Stimulated activated CD8-positive, alpha-beta memory T cell treated with anti-CD3 and anti-CD28 coated beads, Interleukin-4, amount 100 ng/mL, for 24 hours (primary cell): ENCODE measurements at regions not wholly inside any gene's neighbourhood (a gene's known extent, or its start where the extent isn't known, plus 50 kb on each side); places are given as distances from the start of the nearest gene placed in this dataset.

Experiments used
- DNase-seq: peaks from one replicate; pipeline ENCODE4 v3.0.0-alpha.2; 2020; ENCODE audit warnings: low read depth

DNA sequence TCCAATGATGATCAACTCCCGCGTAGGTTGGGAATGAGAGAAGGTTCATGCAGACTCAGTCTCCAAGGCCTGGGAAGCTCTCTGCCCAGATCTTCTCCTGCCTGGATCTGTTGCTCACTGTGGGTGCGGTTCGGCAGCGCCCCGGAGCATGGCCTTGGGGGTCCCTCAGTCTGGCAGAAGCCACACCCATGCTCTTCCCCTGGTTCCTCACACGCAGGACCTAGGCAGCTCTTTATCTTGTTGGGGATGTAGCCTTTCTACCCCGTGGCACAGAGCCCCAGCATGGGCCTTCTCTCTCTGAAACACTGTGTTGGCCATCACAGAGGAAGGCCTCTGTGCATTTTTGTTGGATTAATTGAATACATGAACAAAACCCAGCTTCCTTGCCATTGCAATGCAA, 1461.6 kb downstream of the BRD1 start:
- DNase-seq: no peak

DNA sequence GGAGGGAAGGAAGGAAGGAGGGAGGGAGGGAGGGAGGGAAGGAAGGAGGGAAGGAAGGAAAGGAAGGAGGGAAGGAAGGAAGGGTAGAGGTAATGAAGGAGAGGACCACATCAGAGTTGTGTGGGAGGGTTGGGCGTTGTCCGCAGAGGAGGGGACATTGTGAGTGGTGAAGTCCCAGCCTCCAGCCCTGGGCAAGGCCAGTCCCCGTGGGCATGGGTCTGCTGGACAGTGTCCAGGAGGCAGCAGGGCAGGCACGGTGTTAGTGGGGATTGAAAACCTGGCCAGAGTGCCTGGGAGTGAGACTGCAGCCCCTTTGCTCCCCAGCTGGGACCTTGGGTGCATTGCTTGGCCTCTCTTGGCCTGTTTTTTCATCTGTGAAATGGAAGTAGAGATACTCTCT, 1462.3 kb downstream of the BRD1 start:
- DNase-seq: no peak

DNA sequence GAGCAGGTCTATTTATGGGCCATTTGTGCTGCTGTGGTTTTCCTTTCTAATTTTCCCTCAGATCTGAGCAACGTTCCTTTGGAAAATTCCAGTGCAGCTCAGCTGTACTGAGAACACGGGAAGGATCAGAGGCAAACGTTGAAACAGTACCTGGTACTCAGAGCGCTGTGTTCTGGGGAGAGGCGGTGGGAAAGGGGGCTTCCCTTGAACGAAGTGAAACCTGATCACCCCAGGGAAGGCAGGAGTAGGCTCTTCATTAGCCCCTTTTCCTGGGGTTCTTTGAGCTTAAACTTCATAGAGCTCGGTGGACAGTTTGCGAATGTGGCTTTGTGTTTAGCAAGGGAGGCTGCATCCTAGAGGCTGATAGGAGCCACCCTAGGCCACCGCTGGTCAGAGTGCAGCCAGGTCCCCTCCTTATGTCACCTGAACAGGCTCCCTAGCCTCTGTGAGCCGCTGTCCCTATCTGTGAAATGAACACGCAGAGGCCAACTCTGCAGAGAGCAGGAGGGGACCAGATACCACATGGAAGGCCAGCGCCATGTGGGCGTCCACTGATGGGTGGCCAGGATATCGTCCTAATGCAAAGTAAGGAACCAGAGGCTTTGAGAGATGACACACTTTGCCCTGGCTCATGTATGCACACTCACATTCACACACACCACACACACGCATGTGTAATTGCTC, 1464.8 kb downstream of the BRD1 start:
- no peak for DNase-seq

DNA sequence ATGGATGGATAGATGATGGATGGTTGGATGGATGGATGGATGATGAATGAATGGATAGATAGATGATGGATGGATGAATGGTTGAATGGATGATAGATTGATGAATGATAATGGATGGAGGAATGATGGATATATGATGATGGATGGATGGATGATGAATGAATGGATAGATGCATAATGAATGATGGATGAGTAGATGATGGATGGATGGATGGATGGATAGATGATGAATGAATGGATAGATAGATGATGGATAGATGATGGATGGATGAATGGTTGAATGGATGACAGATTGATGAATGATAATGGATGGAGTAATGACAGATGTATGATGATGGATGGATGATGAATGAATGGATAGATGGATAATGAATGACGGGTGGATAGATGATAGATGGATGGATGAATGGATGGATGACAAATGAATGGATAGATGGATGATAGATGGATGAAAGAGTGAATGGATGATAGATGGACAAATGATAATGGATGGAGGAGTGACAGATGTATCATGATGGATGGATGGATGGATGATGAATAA, 1466.5 kb downstream of the BRD1 start:
- DNase-seq: no peak

DNA sequence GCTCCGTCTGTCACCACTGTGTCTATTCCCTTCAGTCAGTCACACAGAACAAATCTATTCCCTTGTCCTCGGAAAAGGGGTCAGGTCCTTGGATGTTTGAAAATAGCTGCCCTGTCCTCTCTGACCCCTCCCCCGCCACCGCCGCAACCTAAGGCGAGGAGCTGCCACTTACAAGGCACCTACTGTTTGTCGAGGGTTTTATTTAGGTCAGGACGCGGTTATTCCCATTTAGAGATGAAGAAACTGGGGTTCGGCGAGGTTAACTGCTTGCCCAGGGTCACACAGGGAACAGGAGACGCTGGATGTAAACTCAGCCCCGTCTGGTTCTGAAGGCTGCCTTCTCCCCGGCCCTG, 1468.1 kb downstream of the BRD1 start:
- DNase-seq: no peak

DNA sequence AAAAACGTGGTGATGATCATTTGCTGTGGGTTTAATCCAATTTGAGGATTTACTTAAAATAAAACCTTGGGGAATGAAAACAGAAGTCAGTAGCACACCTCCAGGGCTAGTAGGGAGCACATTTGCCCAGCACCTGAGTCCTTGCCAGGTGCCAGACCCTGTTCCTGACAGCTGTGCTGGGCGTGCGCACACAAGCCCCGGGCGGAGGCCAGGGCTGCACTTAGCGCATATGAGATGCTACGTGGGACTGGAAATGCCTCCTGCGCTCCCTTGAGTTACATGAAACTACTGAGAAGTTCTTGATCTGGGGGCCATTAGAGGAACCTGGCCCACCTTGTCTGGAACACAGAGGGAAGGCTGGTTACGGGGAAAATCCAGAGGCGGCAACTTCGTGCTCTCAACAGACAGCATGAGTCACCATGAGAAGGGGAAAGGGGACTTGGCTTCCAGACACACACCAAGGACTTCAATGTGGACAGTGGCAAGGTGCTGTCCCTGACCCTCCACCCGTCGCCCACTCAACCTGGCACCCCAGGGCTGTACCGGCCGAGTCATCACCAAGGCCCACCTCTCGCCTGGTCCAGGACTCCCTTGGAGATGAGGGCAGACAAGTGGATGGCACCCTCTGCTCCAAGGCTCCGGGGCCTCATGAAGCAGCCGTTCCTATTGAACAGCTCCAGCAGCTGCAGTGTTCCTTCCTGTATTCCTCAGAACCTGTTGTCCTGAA, 1468.6 kb downstream of the BRD1 start:
- DNase-seq: no peak

DNA sequence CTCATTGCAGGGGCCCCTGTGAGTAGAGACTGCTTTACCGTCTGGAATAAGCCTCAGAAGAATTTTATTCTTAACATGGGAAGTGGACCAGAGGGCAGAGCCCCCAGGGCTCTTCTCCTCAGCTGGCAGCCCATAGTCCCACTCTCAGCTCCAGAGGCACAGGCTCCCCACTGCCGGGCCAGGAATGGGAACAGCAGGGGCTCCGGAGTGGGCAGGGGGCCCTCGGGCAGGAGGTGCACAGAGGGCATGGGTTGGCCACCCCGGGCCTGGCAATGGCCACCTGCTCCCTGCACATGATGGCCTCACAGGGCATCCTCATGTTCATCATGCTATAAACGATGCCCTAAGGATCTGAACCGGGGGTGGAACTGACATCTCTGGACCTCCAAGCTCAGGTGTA, 1469.7 kb downstream of the BRD1 start:
- no peak for DNase-seq

DNA sequence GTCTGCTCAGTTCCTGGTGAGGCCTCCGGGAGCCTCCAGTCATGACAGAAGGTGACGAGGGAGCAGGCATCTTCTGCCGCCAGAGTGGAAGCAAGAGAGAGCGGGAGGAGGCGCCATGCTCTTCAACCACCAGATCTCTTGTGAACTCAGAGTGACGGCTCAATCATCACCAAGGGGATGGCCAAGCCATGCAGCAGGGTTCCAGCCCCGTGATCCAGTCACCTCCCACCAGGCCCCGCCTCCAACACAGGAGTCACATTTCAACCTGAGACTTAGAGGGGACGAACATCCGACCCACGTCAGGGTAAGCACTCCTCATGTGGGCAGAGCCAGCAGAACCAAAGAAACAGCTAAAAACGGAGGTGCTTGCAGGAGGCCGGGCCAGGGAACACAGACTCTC, 1470.5 kb downstream of the BRD1 start:
- DNase-seq: no peak

DNA sequence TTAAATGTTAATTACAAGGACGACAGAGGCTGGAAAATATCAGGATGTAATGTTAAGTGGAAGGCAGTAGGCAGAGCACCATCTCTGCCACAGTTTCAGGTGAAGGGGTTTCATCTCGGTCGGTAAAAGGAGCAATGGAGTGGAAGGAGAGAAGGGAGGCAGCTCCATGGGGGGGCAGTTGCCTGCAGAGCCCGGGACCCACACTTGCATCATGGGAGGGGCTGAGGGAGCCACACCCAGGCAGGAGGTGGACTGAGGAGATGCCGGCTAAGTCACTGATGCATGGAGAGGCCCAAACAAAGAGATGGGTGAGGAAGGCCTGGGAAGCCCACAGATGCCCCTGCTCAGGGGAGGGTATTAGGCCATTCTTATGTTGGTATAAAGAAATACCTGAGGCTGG, 1470.9 kb downstream of the BRD1 start:
- DNase-seq: no peak

DNA sequence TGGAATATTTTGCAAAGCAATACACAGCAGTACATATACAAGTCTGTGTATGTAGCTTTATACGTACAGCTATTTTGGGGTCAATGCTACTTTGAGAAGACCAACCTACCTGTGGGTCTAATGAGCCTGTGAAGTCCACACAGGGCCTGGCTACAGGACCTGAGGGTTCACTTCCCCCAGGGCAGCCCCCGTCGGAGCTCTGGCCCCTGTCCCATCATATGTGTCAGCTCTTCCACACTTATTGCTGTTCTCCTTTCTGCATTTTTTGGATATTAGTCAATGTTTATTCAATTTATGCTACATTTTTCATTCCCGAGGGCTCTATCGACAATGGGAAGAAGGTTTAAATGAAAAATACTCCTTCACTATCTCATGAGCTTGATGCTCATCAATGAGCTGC, 1473.6 kb downstream of the BRD1 start:
- DNase-seq: no peak

DNA sequence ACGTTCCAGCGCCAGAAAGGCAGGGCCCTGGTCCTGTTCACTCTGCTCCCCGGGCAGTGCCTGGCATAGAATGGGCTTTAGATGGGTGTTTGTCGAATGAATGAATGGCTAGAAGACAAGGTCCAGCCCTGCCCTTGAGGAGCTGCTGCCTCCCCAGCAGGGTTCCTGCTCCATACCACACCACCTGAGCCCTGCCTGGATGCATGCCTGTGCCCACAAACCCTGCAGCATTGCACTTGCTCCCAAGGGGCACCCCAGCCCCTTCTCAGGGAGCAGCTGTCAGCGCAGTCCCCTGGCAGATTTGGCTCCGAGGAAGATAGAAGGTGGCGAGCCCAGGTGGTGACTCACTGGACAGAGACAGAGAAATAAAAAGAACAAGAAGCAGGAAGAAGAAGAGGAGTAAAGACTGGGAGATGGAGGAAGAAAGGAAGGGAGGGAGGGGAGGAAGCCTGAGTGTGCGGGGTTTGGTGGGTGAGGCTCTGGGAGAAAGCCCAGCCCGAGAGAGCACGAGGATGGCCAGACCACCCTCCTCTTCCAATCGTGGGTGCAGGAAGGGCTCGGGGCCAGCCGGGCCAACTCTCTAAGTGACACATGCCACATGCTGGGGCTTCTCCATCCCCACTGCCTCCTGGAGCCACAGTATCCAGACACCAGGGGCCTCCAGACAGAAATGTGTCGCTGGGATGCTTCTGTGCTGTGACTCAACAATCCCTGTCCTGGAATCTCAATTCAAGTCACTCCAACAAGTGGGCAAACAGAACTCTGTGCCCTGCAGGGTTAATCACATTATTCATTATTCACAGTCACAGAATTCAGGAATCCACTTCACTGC, 1474.3 kb downstream of the BRD1 start:
- DNase-seq: no peak

DNA sequence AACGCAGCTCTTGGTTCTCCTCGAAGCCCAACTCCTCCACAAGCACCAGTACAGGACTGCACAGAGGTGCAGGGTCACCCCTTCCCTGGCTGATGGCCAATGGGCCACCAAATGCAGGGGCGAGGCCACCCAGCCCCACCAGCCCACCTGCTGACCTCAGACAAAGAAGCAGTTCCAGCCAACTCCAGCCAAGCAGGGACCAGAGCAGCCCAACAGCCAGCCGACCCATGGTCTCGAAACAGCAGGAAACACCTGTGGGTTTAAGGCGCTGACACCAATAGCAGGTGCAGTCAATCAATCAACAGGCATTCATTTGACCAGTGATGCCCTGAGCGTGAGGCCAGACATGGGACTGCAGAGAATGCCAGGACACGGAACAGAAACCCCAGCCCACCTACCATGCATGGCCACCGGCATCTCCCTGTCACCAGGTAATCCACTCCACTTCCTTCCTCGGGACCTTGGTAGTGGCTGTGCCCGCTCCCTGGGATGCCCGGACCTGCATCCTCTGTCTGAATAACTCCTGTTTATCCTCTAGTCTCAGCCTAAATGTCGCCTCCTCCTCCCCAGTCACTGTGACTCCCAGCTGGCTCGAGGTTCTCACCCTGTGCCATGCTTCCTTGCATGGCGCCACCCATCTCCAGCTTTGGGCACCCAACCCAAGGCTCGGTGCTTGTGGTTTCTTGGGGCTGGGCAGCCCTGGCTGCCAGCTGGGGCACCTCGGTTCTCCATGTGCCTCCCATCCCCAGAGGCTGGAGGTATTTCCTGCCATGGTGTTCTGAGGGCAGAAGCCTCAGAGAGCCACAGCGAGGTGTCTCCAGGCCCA, 1475.4 kb downstream of the BRD1 start:
- no peak for DNase-seq

DNA sequence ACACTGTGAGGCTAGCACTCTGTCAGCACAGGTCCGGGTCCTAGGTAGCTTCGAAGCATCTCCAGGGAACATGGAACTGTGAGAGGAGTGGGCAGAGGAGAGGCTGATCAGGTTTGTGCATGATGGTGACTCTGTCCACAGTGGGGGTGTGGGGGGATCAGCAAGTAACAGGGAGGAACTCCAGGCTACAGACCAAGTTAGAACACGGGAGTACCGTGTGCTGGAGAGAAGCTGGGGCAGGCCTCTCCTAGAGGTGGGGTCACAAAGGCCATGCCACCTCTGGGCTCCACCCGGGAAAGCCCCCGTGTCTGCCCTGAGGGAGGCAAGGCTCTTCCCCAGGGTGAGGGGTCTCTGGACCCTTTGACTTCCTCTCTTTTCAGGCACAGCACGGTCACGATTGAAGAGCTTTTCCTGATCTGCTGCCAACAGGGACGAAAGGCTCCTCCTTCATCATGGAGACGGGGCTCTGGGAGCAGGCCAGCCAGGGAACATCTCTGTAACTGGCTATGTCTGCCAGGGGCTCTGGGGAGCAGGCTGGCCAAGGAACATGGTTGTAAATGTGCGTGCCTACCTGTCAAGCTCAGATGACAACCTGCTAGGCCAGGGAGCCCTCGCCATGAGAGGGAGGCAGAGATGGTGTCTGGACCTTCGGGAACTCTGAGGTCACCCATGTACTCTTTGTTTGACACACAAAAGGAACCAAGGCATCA, 1476.1 kb downstream of the BRD1 start:
- no peak for DNase-seq

DNA sequence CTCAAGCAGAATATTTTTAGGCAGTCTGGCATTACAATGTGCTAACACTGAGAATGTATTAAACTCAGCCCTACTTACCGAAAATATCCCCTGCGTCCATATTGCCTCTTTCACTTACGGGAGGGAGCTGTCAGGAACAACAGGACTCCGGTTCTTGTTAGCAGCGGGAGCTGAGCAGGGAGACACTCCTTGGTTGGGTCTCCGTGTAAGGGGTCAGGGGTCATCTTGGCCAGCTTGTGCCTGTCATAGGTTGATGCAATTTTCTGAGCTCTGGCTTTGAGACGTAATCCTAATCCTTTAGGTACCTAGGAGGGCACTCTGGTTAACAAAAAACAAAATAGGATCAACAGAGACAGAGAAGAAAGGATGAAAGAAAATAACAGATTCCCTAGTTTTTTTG, 1477.2 kb downstream of the BRD1 start:
- no peak for DNase-seq

DNA sequence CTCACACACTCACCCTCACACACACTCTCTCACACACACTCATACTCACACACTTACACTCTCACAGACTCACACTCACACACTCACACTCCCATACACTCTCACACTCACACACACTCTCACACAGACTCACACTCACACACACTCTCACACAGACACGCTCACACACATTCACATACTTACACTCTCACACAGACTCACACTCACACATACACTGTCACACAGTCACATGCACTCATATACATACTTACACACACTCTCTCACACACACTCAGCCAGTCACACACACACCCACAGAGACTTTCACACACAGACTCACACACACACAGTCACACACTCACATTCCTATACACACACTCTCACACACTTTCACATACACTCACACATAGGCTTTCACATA, 1478.8 kb downstream of the BRD1 start:
- no peak for DNase-seq

DNA sequence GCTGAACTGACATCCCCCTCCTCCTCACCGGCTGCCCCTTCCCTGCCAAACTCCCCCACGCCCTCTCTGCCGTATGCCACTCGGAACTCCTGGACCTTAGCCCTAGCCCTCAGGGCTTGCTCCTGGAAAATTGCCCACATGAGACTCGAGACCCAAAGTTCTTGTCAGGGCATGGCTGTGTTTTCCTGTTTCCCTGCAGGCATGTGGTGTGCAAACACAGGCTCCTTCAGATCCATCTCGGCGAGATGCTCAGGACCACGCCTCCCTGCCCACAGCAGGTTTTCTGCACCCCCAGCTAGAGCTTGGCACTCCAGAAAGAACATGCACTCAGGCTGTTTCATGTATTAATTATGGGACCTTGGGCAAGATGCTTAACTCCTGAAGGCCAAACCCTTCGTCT, 1480.4 kb downstream of the BRD1 start:
- no peak for DNase-seq

DNA sequence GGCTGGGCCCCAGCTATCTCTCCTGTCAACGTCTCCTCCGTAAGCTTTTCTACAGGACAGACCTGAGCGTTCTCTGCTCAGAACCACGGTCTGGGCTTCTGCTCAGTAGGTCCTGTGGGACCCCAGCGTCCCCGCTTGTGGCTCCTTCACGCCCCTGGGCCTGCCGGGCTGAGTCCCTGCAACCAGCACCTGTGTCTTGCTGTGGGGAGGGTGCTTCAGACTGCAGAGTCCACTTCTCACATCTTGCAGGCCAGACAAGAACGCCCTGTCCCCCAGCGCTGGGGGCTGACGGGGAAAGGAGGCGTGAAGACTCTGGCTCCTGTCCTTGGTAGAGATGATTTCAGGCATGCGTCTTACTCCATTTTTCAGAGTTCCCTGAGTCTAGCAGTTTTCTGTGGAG, 1480.8 kb downstream of the BRD1 start:
- DNase-seq: no peak

DNA sequence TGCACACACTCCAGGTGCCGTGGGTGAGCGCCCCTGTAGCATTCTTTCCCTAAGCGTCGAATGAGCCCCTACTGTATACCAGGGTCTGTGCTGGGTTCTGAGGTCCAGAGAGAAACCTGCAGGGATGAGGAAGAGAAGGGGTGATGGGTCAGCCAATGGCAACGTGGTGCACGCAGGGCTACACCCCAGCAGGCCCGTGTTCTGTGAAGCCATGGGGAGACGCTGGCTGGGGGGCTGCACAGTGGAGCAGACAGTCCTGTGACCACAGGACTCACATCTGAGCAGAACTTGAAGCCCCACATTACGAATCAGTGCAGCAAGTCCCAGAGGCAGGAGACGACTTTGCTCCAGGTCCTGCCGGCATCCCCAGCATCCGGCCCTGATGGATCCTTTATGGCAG, 1481.4 kb downstream of the BRD1 start:
- DNase-seq: no peak

DNA sequence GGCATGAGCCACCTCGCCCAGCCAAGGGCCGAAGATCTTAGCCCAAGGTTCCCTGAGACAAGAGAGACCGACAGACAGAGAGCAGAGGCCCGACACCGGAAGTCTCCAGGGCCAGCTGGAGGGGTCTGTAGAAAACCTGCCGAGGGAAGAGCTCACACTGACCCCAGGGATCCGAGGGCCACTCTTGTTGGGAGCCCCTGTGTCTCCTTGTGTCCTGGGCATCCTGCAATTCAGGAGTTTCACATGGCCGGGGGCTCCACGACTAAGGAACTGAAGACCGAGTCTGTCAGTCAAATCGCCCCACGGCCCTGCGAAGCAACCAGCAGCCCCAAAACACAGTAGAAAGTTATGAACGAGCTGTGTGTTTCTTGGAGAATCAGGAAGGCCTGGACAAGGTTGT, 1482.0 kb downstream of the BRD1 start:
- no peak for DNase-seq

DNA sequence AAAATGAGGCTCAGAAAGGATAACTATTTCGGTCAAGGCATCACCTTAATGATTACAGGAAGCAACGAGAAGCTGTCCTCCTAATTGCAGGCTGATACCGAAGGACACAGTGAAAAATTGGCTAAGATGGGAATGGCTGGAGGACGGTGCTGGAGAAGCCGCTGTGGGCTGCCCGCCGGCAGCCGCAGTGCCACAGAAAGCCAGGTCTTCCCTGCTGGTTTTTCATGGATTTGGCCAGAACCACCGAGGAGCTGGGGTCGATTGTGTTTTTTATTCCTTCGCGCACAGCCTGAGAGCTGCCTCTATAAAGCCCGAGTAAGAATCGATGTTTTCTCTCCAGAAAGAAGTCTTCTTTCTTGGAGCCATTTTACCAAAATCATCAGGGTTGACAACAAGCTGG, 1484.2 kb downstream of the BRD1 start:
- DNase-seq: no peak

DNA sequence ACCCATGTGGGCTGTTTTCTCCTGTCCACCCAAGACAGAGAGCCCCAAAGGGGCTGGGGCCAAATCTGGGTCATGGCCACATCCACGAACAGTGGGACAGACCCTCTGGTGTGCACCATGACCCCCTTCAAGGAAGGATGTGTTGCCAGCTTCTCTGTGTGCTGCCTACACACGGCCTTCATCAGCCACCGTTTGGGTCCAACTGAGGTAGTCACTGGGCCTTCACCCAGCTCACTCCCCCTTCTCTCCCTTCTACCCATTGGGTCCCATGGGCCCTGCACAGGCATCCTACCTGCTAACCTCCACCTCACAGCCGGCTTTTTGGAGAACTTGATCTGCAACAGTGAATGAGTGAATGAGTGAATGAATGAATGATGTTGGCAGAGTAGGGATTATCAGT, 1484.9 kb downstream of the BRD1 start:
- no peak for DNase-seq
